Inflammatory macrophage treated with lipopolysaccharide for 1 hour (primary cell): ENCODE measurements at regions not wholly inside any gene's neighbourhood (a gene's known extent, or its start where the extent isn't known, plus 50 kb on each side); places are given as distances from the start of the nearest gene placed in this dataset.
"Not testable (repeated sequence)": the region's sequence is repeated elsewhere in the genome, so short reads cannot be mapped to it uniquely, and the experiment has no call there.

ENCODE experiments used
- DNase-seq, 2 donors: peaks; one replicate each; pipeline ENCODE4 v3.0.0-alpha.2; 2020 to 2022

DNA sequence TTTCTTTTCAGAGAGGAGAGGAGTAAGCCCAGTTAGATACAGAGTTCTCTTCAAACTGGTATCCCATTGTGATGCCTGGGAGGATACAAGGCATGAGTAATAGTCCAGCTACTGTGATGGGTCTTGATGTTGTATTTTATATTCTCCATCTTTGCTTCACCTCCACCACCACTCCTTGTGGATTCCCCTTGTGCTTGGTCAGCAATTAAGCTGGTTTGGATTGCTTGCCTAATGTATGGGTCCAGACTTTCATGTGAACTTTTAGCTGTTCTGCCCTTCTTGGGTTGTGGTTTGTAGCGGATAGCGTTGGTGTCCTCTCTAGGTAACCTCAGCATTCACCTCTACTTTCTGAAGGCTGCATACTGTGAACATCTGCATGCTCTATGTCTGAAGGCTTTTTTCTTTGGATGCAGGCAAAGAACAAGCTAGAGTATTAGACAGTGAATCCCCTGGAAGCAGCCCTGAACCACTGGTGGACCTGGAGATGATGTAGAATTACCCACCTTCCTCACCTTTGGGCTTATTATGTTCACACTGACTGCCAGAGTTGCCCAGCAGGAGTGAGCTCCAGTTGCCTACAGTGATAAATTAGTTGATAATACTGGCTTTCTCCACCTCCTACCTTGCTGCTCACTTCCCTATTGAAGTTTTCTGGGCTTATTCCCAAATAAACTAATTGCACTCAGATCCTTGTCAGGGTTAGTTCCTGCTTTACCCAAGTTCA lies 126.5 kb upstream of the MTPN start:
- DNase-seq, result no peak

DNA sequence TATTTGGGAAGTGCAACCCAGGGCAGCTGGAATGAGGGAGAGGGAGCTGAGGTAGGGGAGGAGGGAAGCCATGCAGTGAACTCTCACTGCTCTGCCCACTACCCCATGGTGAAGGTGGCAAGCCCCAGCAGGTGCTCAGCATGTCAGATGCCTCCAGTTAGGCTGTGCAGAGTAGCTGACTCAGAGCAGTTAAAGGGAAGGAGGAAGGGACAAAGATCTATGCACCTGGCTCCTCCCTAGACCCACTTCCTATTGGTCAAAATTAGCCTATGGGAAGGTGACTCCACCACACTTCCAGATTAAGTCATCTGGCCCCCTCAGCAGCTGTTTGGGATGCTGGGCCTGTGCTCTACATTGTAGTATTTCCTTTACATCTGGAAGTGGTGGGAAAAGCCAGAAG lies 125.7 kb upstream of the MTPN start:
- no peak for DNase-seq

DNA sequence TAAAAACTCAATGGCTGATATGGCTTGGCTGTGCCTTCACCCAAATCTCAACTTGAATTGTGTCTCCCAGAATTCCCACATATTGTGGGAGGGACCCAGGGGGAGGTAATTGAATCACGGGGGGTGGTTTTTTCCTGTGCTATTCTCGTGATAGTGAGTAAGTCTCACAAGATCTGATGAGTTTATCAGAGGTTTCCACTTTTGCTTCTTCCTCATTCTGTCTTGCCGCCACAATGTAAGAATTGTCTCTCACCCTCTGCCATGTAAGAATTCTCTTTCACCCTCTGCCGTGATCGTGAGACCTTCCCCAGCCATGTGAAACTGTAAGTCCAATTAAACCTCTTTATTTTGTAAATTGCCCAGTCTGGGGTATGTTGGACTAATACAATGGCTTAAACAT lies 115.6 kb upstream of the MTPN start:
- not testable (repeated sequence) for DNase-seq

DNA sequence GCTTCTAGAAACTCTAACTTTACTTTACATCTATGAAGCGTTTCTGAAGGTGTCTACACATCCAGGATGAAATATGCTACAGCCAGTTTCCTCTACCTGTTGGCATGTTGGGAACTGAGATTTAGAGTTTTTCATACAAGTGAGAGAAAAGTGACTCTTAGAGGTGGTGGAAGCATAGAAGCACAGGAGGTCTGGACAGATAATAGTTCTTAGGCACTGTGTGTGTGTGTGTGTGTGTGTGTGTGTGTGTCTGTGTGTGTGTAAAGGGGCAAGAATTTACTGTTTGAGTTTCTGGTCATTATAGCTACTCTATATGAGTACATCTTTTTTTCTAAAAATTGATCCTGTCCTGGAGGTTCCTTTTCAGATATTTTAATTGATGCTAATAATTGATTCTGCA lies 110.7 kb upstream of the MTPN start:
- no peak for DNase-seq

DNA sequence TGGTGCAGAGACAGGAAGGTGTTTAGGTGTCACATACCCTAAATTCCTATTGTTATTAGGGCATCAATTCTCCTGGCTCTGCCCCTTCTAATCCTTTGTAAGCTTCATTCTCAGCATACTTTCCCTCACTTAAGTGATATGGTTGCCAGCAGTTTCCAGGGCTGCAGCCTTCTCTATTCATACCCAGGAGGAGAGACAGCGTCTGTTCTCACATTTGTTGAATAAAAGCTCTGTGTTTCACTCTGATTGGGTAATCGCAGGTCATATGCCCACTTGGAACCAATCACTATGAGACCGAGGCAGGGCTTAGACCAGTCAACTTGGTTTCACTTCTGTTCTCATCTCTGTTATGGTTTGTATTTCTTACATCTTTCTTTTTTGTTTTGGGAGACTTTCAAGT lies 109.6 kb upstream of the MTPN start:
- DNase-seq, result no peak

DNA sequence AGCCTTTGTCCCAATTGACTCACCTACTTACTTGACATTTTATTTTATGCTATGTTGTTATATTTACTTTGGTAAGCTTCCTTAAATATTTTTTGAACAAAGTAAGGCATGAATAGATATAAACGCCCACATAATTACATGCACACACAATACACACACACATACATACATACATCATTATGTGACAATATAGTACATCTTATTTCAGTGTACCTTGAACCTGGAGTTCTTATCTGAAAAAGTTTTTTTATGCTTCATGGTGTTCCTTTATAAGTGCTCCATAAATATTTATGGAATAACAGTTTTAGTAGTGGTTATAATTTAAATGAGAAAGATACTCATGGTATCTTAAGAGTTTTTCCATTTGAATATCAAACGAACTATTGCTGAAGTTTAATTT lies 102.8 kb upstream of the MTPN start:
- no peak for DNase-seq

DNA sequence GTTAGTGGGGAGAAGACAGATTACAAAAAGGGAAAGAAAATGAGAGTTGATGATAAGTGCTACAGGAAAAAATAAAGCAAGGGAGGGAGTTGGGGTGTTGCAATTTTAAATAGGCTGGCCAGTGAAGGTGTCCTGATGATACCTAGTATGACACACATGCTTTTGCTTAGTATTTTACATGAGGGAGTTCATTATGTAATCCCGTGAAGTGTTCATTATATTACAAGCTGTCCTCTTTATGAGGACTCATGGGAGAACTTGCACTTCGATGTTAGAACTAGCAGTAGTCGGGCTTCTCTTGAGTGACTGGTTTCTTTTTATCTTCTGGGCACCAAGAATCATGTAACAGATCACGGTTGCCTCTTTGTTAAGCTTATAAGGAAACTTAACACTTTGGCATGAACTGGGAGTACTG lies 102.3 kb upstream of the MTPN start:
- no peak for DNase-seq

DNA sequence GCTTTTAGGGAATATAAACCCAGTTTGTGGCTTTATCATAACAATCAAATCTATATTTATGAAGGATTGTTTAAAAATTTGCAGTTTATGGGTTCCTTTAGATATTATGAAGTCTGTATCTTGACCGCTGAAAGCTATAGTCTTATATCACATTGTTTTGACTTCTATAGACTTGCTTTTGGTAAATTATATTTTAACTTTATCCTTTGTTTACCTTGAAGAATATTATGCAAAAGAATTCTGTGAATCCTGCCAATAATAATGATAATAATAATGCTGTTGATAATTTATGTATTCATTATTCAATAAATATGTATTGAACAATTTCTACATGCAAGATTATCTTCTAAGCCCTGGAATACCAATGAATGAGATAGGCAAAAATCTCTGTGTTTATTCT lies 101.9 kb upstream of the MTPN start:
- DNase-seq, result no peak

DNA sequence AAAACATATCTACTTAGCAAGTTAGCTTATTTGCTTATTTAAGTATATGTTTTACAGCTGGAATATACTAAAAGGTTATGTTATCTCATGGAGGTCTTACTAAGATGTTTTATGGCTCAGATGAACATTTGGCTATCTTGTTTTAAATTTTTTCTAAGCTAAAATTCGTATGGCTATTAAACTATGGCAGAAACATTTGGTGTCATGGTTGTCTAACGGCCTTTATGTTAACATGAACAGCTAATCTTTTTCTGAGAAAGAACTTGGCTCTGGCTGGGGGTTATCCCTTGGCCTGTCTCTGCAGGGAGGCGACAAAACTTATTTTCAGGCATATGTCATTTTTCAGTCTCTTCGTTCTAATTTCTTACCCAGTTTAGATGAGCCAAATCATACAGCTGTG lies 101.5 kb upstream of the MTPN start:
- DNase-seq, result no peak

DNA sequence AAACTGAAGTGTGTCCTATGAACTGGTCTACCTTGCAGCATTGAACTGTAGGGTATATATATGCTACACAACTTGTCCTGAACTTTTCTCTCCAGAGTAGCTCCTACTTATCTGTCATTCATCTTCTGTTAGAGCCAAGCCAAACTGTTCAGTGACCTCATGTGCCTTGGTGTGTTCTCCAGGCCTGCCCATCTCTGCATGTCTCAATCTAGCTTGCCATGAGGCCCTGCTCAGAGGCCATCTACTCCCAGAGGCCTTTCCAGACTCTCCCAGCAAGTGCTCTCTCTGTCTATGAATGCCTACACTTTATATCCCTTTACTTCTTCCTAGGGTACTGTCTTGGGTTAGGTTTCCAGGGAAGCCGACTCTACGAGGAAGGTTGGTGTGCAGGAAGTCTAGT lies 99.8 kb upstream of the MTPN start:
- DNase-seq, result no peak

DNA sequence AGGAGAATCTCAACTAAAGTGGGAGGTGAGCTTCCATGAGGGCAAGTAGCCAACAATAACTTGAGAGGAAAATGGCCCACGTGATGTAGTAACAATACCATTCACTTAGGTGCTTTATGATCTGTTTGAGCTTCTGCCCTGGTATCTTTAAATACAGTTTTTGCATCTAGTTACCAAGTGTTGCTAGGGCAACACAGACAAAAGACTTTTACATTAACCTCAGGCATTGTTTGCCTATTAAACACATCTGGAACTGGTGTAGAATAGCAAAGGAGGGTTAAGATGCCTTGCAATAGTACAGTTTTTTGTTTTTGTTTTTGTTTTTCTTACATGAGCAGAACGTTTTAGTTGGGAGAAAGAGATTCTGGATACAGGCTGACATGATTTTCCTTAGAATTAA lies 97.7 kb upstream of the MTPN start:
- DNase-seq, result no peak

DNA sequence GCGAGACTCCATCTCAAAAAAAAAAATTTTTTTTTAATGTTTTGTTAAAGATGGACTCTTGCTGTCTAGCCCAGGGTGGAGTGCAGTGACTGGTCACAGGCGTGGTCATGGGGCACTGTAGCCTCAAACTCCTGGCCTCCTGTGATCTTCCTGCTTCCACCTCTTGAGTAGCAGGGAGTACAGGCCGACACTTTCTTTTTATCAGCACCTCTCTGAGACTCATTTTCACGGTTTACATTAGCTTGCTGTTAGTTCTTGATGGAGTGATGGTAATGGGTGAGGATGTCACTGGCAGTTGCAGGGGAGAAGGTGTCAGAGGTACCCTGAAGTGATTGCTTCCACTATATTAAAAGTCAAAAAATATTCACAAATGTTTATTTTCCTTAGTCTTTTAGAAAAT lies 95.3 kb upstream of the MTPN start:
- DNase-seq, result no peak

DNA sequence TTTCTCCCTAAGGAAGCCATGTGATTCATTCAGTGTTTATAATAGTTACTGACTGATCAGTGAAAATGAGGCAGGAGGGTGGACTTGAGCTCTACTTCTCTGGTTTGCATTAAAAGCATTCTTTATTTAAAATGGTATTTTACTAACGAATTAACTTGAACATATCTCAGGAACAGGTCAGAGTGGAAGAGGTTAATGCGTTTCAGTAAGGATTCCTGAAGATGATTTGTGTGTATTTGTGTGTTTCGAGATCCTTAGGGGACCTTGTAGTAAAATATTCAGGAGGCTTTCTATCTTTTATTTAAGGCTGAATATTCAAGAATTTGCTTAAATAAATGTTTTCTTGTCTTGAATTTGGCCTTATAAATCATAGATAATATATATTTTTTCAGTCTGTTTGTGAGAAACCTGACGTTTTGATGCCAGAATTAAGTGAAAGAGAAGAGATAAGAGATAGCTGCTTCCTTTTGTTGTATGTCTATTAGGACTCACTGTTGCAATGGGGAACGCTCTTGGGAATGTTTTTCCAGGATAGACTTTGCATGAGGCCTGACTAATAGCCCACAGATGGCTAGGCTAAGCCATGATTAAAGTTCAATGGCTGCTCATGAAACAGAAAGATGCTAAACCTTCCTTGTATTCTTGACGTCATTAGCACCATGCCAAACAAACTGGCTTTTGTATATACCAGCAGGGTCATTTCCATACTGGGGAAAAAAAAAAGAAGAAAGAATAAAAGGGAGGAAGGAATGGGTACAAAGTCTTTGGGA lies 93.8 kb upstream of the MTPN start:
- no peak for DNase-seq

DNA sequence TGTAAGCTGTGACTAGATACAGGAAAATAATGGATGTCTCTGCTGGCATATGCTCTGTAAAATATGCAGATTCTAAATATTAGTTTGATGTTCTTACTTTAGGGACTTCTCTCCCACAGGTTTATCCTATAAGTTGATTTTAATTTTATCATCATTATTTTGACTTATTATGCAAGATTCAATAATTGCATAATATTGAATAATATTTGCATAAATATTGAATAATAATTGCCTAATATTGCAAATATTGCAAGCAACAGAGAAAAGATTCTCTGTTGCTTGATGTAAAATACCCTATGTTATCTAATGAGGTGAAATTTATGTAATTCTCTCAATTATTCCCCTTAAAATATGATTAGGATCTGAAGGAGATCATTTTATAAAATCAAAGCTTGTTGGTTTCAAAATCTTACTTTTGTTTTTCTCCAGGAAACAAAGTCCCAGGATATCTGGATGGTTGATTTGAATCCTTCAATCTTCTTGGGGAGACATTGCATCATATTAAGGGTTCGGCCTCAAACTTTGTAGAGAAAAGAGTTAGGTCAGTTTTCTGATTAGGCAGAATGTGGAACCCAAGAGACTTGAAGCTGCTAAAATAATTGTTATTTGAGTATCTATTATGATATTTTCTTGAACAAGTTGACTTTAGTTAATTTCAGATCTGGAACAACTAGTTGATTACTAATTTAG lies 92.8 kb upstream of the MTPN start:
- DNase-seq, result no peak

DNA sequence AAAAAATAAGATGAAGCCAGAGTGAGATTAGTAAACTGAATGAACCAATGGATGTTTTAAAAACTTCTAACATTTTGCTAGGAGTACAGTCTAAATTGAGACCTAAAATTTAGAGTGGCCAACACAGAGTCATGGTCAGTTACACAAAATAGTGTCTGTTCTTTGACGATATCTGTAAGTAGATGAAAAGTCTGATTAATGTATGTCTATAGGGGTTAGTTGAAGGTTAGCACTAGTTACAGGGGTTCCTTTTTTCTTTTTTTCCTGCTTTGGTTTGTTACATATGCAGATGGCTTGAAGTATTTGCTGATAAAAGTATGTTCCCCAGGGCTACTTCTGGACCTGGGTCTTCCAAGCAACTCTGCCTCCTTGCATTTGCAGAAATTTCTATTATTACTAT lies 90.1 kb upstream of the MTPN start:
- DNase-seq, result no peak

DNA sequence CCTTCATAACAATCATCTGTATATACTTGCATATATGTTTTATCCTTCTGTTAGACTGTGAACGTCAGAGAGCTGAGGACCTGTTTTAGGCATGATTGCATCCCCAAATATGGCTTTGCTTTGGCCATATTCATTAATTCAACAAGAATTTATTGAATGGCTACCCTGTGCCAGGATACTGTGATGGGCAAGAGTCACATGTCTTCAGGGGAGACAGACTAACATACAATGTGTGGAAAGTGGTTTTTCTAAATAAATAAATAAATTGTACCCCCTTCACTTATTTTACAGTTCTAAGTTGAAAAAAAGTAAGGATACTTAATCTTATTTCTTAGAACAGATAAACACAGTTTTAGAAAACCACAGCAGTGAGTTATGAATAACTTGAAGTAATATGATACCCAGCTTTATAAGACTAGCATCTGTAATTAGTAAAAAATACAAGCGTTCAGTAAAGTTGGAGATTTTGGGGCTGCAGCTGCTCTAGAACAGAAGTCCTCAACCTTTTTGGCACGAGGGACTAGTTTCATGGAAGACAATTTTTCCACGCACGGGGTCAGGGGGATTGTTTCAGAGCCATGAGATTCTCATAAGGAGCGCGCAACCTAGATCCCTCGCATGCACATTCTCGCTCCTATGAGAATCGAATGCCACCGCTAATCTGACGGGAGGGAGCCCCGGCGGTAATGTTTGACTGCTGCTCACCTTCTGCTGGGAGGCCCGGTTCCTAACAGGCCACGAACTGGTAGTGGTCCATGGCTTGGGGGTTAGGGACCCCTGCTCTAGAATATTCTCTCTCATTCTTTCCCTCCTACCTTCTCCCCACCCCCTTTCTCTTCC lies 89.4 kb upstream of the MTPN start:
- DNase-seq, result no peak

DNA sequence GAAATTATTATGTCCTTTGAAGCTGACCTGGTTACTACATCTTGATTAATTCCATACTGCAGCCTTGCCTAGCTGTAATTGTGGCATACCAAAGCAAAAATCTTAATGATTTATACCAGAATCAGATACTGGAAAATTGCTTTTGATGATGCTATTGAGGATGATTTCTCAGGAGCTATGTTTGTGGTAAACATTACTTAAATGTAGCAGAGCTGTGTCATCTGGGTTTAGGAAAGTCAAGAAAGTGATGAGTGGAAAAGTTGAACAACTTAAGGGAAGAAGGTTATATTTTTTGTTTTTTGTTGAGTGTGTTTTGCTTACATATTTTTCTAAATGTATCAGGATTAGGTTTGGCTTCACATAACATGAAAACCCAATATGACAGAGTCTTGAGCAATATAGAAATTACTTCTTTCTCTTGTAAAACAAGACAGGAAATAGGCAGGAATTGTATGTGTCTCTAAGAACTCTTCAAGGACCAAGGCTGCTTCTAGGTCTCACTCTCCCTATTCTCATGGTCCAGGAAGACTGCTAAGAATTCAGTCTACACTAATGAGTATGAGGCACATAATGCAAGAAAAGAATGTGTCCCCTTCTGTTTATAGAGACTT lies 87.6 kb upstream of the MTPN start:
- DNase-seq, result no peak

DNA sequence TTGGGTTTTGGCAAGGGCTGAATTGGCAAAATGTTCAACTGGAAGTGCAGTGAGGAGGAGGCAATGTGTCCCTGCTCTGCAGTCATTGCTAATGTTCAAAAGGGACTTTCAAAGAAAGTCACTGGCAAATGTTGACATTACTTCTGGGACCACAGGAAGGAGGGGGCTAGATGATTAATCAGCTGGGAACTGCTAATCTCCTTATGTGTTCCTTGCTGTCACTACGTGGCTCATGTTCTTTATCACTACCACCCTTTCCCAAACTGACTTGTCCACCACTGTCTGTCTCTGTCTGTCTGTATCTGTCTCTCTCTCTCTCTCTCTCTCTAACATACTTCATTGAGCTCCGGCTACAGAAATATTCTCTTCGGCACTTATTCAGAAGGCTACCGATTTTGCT lies 86.9 kb upstream of the MTPN start:
- DNase-seq, result no peak

DNA sequence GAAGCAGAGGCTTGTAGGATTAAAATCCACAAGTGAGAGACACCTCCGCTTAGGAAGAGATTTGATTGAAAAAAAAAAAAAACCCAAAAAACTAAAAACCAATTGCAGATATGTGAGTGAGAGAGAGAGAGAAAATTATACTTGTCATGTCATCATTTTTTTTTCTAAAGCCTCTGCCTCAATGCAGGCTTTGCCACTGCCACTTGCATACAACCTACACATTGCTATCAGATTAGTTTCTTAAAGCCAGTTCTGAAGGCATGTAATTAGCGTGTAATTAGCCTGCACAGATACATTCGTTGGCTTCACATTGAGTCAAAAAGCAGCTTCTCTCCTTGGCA lies 86.1 kb upstream of the MTPN start:
- no peak for DNase-seq

DNA sequence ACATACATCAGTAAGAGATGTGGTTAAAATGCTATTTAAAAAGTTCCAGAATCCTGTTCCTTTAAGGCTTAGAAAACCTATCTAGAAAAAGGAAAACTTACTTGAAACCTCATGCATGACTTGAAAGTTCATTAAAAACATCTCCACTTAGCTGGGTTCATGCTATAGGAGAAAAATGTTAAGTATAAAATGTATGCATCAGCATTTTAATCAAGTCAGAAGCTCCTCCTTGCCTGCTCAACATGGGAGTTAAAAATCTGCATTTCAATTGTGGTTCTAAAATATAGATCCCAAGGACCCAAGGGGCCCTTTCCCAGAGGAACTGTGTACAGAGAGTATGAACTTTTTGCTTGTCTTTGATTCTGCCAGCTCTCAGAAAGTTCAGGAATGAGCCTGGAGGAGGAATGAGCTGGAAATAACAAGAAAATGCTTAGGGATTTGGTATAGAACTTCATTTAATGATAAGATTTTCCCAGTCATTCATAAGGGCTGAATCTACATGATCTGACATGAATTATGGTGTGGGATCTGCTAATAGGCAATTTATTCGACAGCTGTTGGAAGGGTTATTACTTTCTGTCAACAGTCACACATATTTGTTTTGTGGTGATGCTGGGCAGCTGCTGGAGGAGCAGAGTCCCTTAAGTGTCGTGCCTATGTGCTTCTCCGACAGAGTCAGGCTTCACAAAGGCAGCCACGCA lies 85.6 kb upstream of the MTPN start:
- no peak for DNase-seq

DNA sequence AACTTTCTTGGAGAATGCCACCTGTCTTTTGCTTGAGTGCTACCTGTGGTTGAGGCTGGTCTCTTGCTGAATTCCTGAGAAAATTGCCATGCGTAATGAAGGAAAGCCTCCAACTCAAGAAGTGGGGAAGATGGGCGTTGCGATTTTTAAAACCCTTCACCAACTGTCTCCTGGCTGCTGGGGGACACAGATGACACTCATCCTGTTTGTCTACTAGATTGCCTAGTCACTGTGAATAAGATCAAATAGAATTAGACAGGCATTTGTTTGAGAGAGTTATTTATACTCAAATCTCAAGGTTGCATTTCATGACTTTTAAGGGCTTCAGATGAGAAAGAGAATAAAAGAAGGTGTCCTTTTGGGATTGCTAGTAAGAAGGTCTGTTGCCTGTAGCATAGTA lies 84.3 kb upstream of the MTPN start:
- DNase-seq, result no peak

DNA sequence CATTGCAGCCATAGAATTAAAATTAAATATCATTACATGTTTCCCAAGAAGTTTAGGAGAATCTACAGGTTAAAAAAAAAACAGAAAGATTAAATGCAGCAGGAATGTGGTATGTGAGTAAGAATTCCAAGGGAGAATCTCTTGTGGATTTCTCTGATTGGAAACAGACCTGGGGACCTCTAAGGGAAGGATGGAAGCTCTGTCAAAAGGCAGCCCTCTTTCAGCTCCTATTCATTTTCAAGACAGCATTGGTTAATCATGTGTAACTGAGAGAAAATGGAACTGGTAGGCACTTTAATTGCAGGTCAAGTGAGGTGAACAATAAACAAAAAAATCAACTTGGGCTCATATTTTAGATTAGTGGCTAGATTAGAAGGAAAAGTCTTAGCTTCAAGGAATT lies 81.4 kb upstream of the MTPN start:
- no peak for DNase-seq
